ENCODE measurements at regions not wholly inside any gene's neighbourhood (a gene's known extent, or its start where the extent isn't known, plus 50 kb on each side); places are given as distances from the start of the nearest gene placed in this dataset.

GRCh38 chr12:90301561-90302133 lies 593.0 kb upstream of the ATP2B1 start:
- Mint-ChIP-seq H3K36me3 (ENCODE audit: low read depth) (no peaks in the 10 kb centered on the region), H3K27me3 (peaks cover 5% of the 10 kb centered on the region), H3K9me3 (no peaks in the 10 kb centered on the region), H3K4me1 (peaks cover 3% of the 10 kb centered on the region), H3K4me3 (no peak overlapping the region), H3K27ac (no peak overlapping the region)
- ChIA-PET CTCF (no interaction called here), POLR2A (no interaction called here)
- intact Hi-C loops (cut with micrococcal nuclease): no loop called here
- no peak for ATAC-seq (ENCODE audit: low read depth)
- TF ChIP-seq CTCF (IDR thresholded peaks at IDR 0.05): no peak
- DNase-seq: no peak

- intact Hi-C loops (cut with micrococcal nuclease): no loop called here
- peaks cover 3% of the 10 kb centered on the region for H3K4me1 Mint-ChIP-seq
- no peaks in the 10 kb centered on the region for H3K9me3 Mint-ChIP-seq
- no peak overlapping the region for H3K4me3 Mint-ChIP-seq
- no peak for TF ChIP-seq CTCF (IDR thresholded peaks at IDR 0.05)
- CTCF ChIA-PET: no interaction called here
- DNase-seq (no peak), ATAC-seq (ENCODE audit: low read depth) (no peak)
- H3K27ac Mint-ChIP-seq: no peak overlapping the region
- H3K27me3 Mint-ChIP-seq: peaks cover 3% of the 10 kb centered on the region
- no peaks in the 10 kb centered on the region for H3K36me3 Mint-ChIP-seq (ENCODE audit: low read depth)
- POLR2A ChIA-PET: no interaction called here
Observed at GRCh38 chr12:90301095-90301494, 592.5 kb upstream of the ATP2B1 start.

- ChIA-PET POLR2A (no interaction called here), CTCF (no interaction called here)
- H3K4me3 Mint-ChIP-seq: no peak overlapping the region
- peaks cover 9% of the 10 kb centered on the region for H3K27me3 Mint-ChIP-seq
- intact Hi-C loops (cut with micrococcal nuclease): no loop called here
- H3K27ac Mint-ChIP-seq: no peak overlapping the region
- no peaks in the 10 kb centered on the region for H3K36me3 Mint-ChIP-seq (ENCODE audit: low read depth)
- H3K9me3 Mint-ChIP-seq: no peaks in the 10 kb centered on the region
- no peak for DNase-seq
- TF ChIP-seq CTCF (IDR thresholded peaks at IDR 0.05): no peak
- ATAC-seq (ENCODE audit: low read depth): no peak
- peaks cover 3% of the 10 kb centered on the region for H3K4me1 Mint-ChIP-seq
Observed at GRCh38 chr12:90299666-90300065, 591.0 kb upstream of the ATP2B1 start.

- no peak for DNase-seq
- Mint-ChIP-seq H3K4me1 (peaks cover 3% of the 10 kb centered on the region), H3K4me3 (no peak overlapping the region), H3K9me3 (no peaks in the 10 kb centered on the region), H3K27ac (no peak overlapping the region), H3K36me3 (ENCODE audit: low read depth) (no peaks in the 10 kb centered on the region), H3K27me3 (peaks cover 9% of the 10 kb centered on the region)
- no peak for ATAC-seq (ENCODE audit: low read depth)
- ChIA-PET CTCF (no interaction called here), POLR2A (no interaction called here)
- intact Hi-C loops (cut with micrococcal nuclease): no loop called here
- no peak for TF ChIP-seq CTCF (IDR thresholded peaks at IDR 0.05)
Observed at GRCh38 chr12:90299121-90299520, 590.5 kb upstream of the ATP2B1 start.

- Mint-ChIP-seq H3K4me1 (peaks cover 3% of the 10 kb centered on the region), H3K27ac (no peak overlapping the region), H3K9me3 (no peaks in the 10 kb centered on the region), H3K4me3 (no peak overlapping the region), H3K27me3 (peaks cover 9% of the 10 kb centered on the region), H3K36me3 (ENCODE audit: low read depth) (no peaks in the 10 kb centered on the region)
- ATAC-seq (ENCODE audit: low read depth): no peak
- DNase-seq: no peak
- intact Hi-C loops (cut with micrococcal nuclease): no loop called here
- no peak for TF ChIP-seq CTCF (IDR thresholded peaks at IDR 0.05)
- ChIA-PET POLR2A (no interaction called here), CTCF (no interaction called here)
Observed at GRCh38 chr12:90298289-90298948, 589.8 kb upstream of the ATP2B1 start.

All from activated B cell treated with CpG ODN at 0.5 μM for 24 hours (primary cell).